OCI-LY3 (cell line): ENCODE measurements at regions not wholly inside any gene's neighbourhood (a gene's known extent, or its start where the extent isn't known, plus 50 kb on each side); places are given as distances from the start of the nearest gene placed in this dataset.

Experiments
- EZH2phosphoT487 ChIP-seq: fragments of 200-600 bp; shearing (Covaris generic); IDR thresholded peaks from 2 replicates; pipeline ENCODE4 v1.6.1; 2018; ENCODE audit warnings: antibody characterized with exemption, mixed run types, low read depth
- TF ChIP-seq, protein P1 (sequence below): fragments of 200-600, 300-600 bp; sonication (generic); IDR thresholded peaks from 2 replicates; pipeline ENCODE4 v1.5.1; 2014; ENCODE audit warnings: antibody characterized with exemption, low read length, low read depth

DNA sequence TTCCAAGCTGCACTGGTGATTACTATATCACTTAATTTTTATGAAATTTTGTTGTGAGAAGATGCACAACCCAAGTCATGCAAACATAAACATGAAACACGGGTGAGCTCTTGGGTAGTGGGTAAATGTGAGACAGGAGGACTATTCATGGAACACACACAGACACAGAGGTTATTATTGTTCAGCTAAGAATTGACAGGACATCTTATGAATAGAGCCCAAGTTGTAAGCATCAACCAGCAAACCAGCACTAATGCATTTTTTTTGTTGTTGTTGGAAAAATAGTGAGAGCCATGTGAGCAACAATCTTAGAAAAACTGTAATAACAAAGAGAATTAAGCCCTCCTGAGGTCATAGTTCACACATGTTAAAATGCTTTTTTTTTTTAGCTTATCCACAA is 1179.7 kb downstream of the GATA3 start:
- TF ChIP-seq, protein P1, sequence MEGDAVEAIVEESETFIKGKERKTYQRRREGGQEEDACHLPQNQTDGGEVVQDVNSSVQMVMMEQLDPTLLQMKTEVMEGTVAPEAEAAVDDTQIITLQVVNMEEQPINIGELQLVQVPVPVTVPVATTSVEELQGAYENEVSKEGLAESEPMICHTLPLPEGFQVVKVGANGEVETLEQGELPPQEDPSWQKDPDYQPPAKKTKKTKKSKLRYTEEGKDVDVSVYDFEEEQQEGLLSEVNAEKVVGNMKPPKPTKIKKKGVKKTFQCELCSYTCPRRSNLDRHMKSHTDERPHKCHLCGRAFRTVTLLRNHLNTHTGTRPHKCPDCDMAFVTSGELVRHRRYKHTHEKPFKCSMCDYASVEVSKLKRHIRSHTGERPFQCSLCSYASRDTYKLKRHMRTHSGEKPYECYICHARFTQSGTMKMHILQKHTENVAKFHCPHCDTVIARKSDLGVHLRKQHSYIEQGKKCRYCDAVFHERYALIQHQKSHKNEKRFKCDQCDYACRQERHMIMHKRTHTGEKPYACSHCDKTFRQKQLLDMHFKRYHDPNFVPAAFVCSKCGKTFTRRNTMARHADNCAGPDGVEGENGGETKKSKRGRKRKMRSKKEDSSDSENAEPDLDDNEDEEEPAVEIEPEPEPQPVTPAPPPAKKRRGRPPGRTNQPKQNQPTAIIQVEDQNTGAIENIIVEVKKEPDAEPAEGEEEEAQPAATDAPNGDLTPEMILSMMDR = no peak
- no peak for TF ChIP-seq EZH2phosphoT487
